ENCODE measurements at regions not wholly inside any gene's neighbourhood (a gene's known extent, or its start where the extent isn't known, plus 50 kb on each side); places are given as distances from the start of the nearest gene placed in this dataset.
"Not testable (repeated sequence)": the region's sequence is repeated elsewhere in the genome, so short reads cannot be mapped to it uniquely, and the experiment has no call there.

DNA sequence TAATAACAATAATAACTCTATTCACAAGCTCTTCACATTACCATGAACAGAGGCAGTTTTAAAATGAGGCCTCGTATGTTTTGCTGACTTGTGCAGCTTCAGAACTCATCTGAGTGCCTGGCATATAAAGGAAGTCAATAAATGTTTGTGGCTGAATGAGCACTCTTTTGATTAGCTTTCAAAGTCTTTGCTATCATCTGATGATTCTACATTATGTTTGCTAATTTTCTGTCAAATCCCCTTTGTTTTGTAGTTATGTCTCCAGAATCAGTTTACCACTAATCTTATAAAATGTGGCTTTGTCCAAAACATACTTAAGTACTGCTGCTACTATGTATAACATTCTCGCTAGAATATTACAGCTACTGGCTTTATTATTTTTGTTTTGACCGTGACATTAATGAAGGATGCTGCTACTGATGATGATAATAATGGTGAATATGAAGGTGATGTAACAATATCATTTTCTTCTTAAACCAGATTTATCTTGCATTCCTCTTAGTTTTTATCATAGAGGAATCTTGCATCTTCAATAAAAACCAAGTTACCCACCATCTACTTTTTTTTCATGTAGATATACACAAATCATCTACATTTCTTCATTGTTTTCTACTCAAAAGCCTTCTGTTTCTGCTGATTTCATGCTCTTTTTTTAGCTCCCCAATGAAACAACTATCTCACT lies 384.5 kb downstream of the NAF1 start:
- Histone ChIP-seq H3K4me2 (no peak overlapping the region), H3K36me3 (ENCODE audit: insufficient read depth) (no peaks in the 10 kb centered on the region), H2AFZ (ENCODE audit: low read depth) (no peak overlapping the region), H3K79me2 (ENCODE audit: insufficient read depth, low read depth) (no peaks in the 10 kb centered on the region), H3K4me3 (IDR thresholded peaks at IDR 0.05; ENCODE audit: insufficient read depth, low read depth, low read length) (no peak overlapping the region), H4K20me1 (ENCODE audit: insufficient read depth) (no peaks in the 10 kb centered on the region), H3K9ac (no peak overlapping the region), H3K27ac (no peak overlapping the region), H3K4me1 (ENCODE audit: low read depth, poor library complexity, severe bottlenecking) (no peaks in the 10 kb centered on the region), H3K27me3 (ENCODE audit: insufficient read depth, low read depth) (no peaks in the 10 kb centered on the region)
- TF ChIP-seq, protein P1, sequence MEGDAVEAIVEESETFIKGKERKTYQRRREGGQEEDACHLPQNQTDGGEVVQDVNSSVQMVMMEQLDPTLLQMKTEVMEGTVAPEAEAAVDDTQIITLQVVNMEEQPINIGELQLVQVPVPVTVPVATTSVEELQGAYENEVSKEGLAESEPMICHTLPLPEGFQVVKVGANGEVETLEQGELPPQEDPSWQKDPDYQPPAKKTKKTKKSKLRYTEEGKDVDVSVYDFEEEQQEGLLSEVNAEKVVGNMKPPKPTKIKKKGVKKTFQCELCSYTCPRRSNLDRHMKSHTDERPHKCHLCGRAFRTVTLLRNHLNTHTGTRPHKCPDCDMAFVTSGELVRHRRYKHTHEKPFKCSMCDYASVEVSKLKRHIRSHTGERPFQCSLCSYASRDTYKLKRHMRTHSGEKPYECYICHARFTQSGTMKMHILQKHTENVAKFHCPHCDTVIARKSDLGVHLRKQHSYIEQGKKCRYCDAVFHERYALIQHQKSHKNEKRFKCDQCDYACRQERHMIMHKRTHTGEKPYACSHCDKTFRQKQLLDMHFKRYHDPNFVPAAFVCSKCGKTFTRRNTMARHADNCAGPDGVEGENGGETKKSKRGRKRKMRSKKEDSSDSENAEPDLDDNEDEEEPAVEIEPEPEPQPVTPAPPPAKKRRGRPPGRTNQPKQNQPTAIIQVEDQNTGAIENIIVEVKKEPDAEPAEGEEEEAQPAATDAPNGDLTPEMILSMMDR (conservative IDR thresholded peaks at IDR 0.05; ENCODE audit: low read depth, low read length), result no peak

DNA sequence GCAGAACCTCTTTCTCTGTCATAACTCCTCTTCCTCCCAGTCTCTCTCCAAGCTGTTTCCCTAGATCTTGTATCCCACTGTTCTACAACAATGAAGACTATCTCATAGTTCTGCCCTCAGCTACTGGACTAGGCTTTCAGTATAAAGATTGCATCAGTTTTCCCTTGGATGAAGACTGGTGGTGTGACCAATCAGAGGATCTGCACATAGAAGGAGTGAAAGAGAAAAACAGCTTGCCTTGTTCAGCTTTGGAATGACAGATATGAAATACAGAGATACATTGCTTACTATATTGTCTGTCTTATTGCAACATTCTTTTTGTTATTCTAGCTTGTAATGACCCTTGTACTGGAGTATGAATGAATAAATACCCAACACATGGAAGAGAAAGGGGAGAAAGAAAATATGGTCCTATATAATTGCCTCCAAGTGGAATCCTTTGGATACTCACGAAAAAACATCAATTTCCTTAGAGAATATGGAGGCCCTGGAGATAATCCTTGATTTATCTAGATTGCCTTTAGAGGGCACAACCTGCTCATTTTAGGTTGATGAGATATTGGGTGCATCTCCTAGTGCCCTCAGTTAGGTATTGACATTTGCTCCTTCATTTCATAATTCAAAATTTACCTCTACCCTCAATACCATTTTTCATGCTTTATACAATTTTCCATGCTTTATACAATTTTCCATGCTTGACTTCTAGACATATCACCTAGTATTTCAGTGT lies 395.8 kb downstream of the NAF1 start:
- Histone ChIP-seq H3K4me1 (ENCODE audit: low read depth, poor library complexity, severe bottlenecking) (no peaks in the 10 kb centered on the region), H3K27ac (no peak overlapping the region), H4K20me1 (ENCODE audit: insufficient read depth) (no peaks in the 10 kb centered on the region), H3K4me2 (no peak overlapping the region), H3K4me3 (IDR thresholded peaks at IDR 0.05; ENCODE audit: insufficient read depth, low read depth, low read length) (no peak overlapping the region), H3K36me3 (ENCODE audit: insufficient read depth) (no peaks in the 10 kb centered on the region), H3K9ac (no peak overlapping the region), H3K79me2 (ENCODE audit: insufficient read depth, low read depth) (no peaks in the 10 kb centered on the region), H3K27me3 (ENCODE audit: insufficient read depth, low read depth) (no peaks in the 10 kb centered on the region), H2AFZ (ENCODE audit: low read depth) (no peak overlapping the region)
- TF ChIP-seq, protein P1 (conservative IDR thresholded peaks at IDR 0.05; ENCODE audit: low read depth, low read length), result no peak

DNA sequence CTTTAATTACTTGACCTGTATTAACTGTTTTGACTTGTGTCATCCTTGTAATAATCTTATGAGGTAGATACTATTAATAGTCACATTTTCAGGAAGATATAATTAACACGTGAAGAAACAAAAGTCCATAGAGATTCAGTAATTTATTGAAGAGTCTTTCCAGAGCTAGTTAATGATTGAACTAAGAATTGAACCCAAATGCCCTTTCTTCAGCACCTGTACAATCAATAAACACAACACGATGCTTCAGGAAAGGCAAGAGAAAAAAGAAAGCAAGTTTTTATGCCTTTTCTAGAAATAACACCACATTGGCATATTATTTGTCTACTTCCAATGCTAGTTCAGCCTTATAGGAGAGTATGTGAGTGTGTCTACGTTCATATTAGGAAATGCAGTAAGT lies 399.6 kb downstream of the NAF1 start:
- H2AFZ ChIP-seq (ENCODE audit: low read depth), result no peak overlapping the region
- no peaks in the 10 kb centered on the region for H4K20me1 ChIP-seq (ENCODE audit: insufficient read depth)
- H3K4me3 ChIP-seq (IDR thresholded peaks at IDR 0.05; ENCODE audit: insufficient read depth, low read depth, low read length), result no peak overlapping the region
- no peak overlapping the region for H3K9ac ChIP-seq
- no peaks in the 10 kb centered on the region for H3K79me2 ChIP-seq (ENCODE audit: insufficient read depth, low read depth)
- TF ChIP-seq, protein P1 (conservative IDR thresholded peaks at IDR 0.05; ENCODE audit: low read depth, low read length), result no peak
- no peaks in the 10 kb centered on the region for H3K36me3 ChIP-seq (ENCODE audit: insufficient read depth)
- H3K4me1 ChIP-seq (ENCODE audit: low read depth, poor library complexity, severe bottlenecking), result no peaks in the 10 kb centered on the region
- H3K4me2 ChIP-seq, result no peak overlapping the region
- no peaks in the 10 kb centered on the region for H3K27me3 ChIP-seq (ENCODE audit: insufficient read depth, low read depth)
- H3K27ac ChIP-seq, result no peak overlapping the region

DNA sequence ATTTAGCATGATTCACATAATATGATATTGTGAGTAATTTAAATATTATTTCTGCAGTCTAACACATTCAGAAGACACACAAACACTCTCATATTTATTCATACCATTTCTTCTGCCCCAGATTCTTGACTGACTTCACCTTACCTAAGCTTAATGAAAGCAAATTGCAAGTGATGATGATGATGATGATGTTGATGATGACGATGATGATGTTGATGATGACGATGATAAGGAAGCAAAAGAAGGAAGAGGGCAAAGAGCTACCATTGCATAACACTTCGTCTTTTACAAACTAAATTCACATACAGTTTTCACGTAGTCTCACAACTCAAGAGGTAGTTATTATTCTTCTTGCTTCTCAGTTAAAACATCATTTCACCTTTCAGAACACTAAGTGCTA lies 404.7 kb downstream of the NAF1 start:
- Histone ChIP-seq H4K20me1 (ENCODE audit: insufficient read depth) (no peaks in the 10 kb centered on the region), H3K27ac (no peak overlapping the region), H3K79me2 (ENCODE audit: insufficient read depth, low read depth) (no peaks in the 10 kb centered on the region), H2AFZ (ENCODE audit: low read depth) (no peak overlapping the region), H3K36me3 (ENCODE audit: insufficient read depth) (no peaks in the 10 kb centered on the region), H3K4me2 (no peak overlapping the region), H3K4me3 (IDR thresholded peaks at IDR 0.05; ENCODE audit: insufficient read depth, low read depth, low read length) (no peak overlapping the region), H3K9ac (no peak overlapping the region), H3K4me1 (ENCODE audit: low read depth, poor library complexity, severe bottlenecking) (no peaks in the 10 kb centered on the region), H3K27me3 (ENCODE audit: insufficient read depth, low read depth) (no peaks in the 10 kb centered on the region)
- TF ChIP-seq, protein P1 (conservative IDR thresholded peaks at IDR 0.05; ENCODE audit: low read depth, low read length), result no peak

DNA sequence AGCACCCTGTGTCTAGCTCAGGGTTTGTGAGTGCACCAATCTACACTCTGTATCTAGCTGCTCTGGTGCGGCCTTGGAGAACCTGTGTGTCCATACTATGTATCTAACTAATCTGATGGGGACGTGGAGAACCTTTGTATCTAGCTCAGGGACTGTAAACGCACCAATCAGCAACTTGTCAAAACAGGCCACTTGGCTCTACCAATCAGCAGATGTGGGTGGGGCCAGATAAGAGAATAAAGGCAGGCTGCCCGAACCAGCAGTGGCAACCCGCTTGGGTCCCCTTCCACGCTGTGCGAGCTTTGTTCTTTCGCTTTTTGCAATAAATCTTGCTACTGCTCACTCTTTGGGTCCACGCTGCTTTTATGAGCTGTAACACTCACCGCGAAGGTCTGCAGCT lies 426.5 kb downstream of the NAF1 start:
- not testable (repeated sequence) for H3K27me3 ChIP-seq (ENCODE audit: insufficient read depth, low read depth); H3K4me3 ChIP-seq (IDR thresholded peaks at IDR 0.05; ENCODE audit: insufficient read depth, low read depth, low read length); H3K4me2 ChIP-seq; H3K36me3 ChIP-seq (ENCODE audit: insufficient read depth); H3K79me2 ChIP-seq (ENCODE audit: insufficient read depth, low read depth); H3K27ac ChIP-seq; H4K20me1 ChIP-seq (ENCODE audit: insufficient read depth); H3K4me1 ChIP-seq (ENCODE audit: low read depth, poor library complexity, severe bottlenecking); H3K9ac ChIP-seq; H2AFZ ChIP-seq (ENCODE audit: low read depth)

DNA sequence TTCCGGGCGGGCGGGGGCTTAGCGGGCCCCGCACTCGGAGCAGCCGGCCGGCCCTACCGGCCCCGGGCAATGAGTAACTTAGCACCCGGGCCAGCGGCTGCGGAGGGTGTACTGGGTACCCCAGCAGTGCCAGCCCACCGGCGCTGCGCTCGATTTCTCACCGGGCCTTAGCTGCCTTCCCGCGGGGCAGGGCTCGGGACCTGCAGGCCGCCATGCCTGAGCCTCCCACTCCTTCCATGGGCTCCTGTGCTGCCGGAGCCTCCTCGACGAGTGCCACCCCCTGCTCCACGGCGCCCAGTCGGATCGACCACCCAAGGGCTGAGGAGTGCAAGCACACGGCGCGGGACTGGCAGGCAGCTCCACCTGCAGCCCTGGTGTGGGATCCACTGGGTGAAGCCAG lies 427.1 kb downstream of the NAF1 start:
- H2AFZ ChIP-seq (ENCODE audit: low read depth); H3K4me1 ChIP-seq (ENCODE audit: low read depth, poor library complexity, severe bottlenecking); H3K27ac ChIP-seq; H3K4me2 ChIP-seq; H3K9ac ChIP-seq; H3K27me3 ChIP-seq (ENCODE audit: insufficient read depth, low read depth); H3K79me2 ChIP-seq (ENCODE audit: insufficient read depth, low read depth); H3K4me3 ChIP-seq (IDR thresholded peaks at IDR 0.05; ENCODE audit: insufficient read depth, low read depth, low read length); H4K20me1 ChIP-seq (ENCODE audit: insufficient read depth); H3K36me3 ChIP-seq (ENCODE audit: insufficient read depth): not testable (repeated sequence)
